ENCODE measurements at regions not wholly inside any gene's neighbourhood (a gene's known extent, or its start where the extent isn't known, plus 50 kb on each side); places are given as distances from the start of the nearest gene placed in this dataset.

GRCh38 chr2:107312240-107312639, 426.3 kb upstream of the ST6GAL2 start:
- Histone ChIP-seq H3K27ac (ENCODE audit: low read depth in 2 of 2, low read length in 2 of 2) (no peak overlapping the region), H3K36me3 (ENCODE audit: control insufficient read depth in 2 of 2, insufficient read depth in 2 of 2, low read length in 2 of 2) (no peaks in the 10 kb centered on the region), H3K4me3 (ENCODE audit: low read length in 2 of 2) (no peak overlapping the region), H3K9me3 (ENCODE audit: control insufficient read depth in 2 of 2, low read length in 2 of 2) (no peaks in the 10 kb centered on the region), H3K4me1 (ENCODE audit: control insufficient read depth in 2 of 2, insufficient read depth in 2 of 2, low read length in 2 of 2) (no peaks in the 10 kb centered on the region), H3K27me3 (ENCODE audit: control insufficient read depth in 2 of 2, insufficient read depth in 2 of 2, low read length in 2 of 2) (no peaks in the 10 kb centered on the region), H3K9ac (ENCODE audit: low read depth in 1 of 2, low read length in 2 of 2) (no peak overlapping the region)

- Histone ChIP-seq H3K4me1 (ENCODE audit: control insufficient read depth in 2 of 2, insufficient read depth in 2 of 2, low read length in 2 of 2) (no peaks in the 10 kb centered on the region), H3K36me3 (ENCODE audit: control insufficient read depth in 2 of 2, insufficient read depth in 2 of 2, low read length in 2 of 2) (no peaks in the 10 kb centered on the region), H3K27ac (ENCODE audit: low read depth in 2 of 2, low read length in 2 of 2) (no peak overlapping the region), H3K9me3 (ENCODE audit: control insufficient read depth in 2 of 2, low read length in 2 of 2) (no peaks in the 10 kb centered on the region), H3K9ac (ENCODE audit: low read depth in 1 of 2, low read length in 2 of 2) (no peak overlapping the region), H3K4me3 (ENCODE audit: low read length in 2 of 2) (no peak overlapping the region), H3K27me3 (ENCODE audit: control insufficient read depth in 2 of 2, insufficient read depth in 2 of 2, low read length in 2 of 2) (no peaks in the 10 kb centered on the region)
Measured at GRCh38 chr2:107313316-107313715, 427.3 kb upstream of the ST6GAL2 start.

GRCh38 chr2:107320881-107321280, 434.9 kb upstream of the ST6GAL2 start:
- H3K4me3 ChIP-seq (ENCODE audit: low read length in 2 of 2), result no peak overlapping the region
- H3K4me1 ChIP-seq (ENCODE audit: control insufficient read depth in 2 of 2, insufficient read depth in 2 of 2, low read length in 2 of 2), result no peaks in the 10 kb centered on the region
- no peaks in the 10 kb centered on the region for H3K27me3 ChIP-seq (ENCODE audit: control insufficient read depth in 2 of 2, insufficient read depth in 2 of 2, low read length in 2 of 2)
- no peaks in the 10 kb centered on the region for H3K9me3 ChIP-seq (ENCODE audit: control insufficient read depth in 2 of 2, low read length in 2 of 2)
- no peak overlapping the region for H3K9ac ChIP-seq (ENCODE audit: low read depth in 1 of 2, low read length in 2 of 2)
- no peaks in the 10 kb centered on the region for H3K36me3 ChIP-seq (ENCODE audit: control insufficient read depth in 2 of 2, insufficient read depth in 2 of 2, low read length in 2 of 2)
- no peak overlapping the region for H3K27ac ChIP-seq (ENCODE audit: low read depth in 2 of 2, low read length in 2 of 2)

- no peaks in the 10 kb centered on the region for H3K36me3 ChIP-seq (ENCODE audit: control insufficient read depth in 2 of 2, insufficient read depth in 2 of 2, low read length in 2 of 2)
- H3K9ac ChIP-seq (ENCODE audit: low read depth in 1 of 2, low read length in 2 of 2), result no peak overlapping the region
- no peaks in the 10 kb centered on the region for H3K27me3 ChIP-seq (ENCODE audit: control insufficient read depth in 2 of 2, insufficient read depth in 2 of 2, low read length in 2 of 2)
- H3K4me1 ChIP-seq (ENCODE audit: control insufficient read depth in 2 of 2, insufficient read depth in 2 of 2, low read length in 2 of 2), result no peaks in the 10 kb centered on the region
- no peak overlapping the region for H3K27ac ChIP-seq (ENCODE audit: low read depth in 2 of 2, low read length in 2 of 2)
- H3K4me3 ChIP-seq (ENCODE audit: low read length in 2 of 2), result no peak overlapping the region
- H3K9me3 ChIP-seq (ENCODE audit: control insufficient read depth in 2 of 2, low read length in 2 of 2), result no peaks in the 10 kb centered on the region
Measured at GRCh38 chr2:107322416-107322815, 436.4 kb upstream of the ST6GAL2 start.

GRCh38 chr2:107323946-107324565, 438.1 kb upstream of the ST6GAL2 start:
- Histone ChIP-seq H3K27ac (ENCODE audit: low read depth in 2 of 2, low read length in 2 of 2) (no peak overlapping the region), H3K4me3 (ENCODE audit: low read length in 2 of 2) (no peak overlapping the region), H3K27me3 (ENCODE audit: control insufficient read depth in 2 of 2, insufficient read depth in 2 of 2, low read length in 2 of 2) (no peaks in the 10 kb centered on the region), H3K9me3 (ENCODE audit: control insufficient read depth in 2 of 2, low read length in 2 of 2) (no peaks in the 10 kb centered on the region), H3K36me3 (ENCODE audit: control insufficient read depth in 2 of 2, insufficient read depth in 2 of 2, low read length in 2 of 2) (no peaks in the 10 kb centered on the region), H3K9ac (ENCODE audit: low read depth in 1 of 2, low read length in 2 of 2) (no peak overlapping the region), H3K4me1 (ENCODE audit: control insufficient read depth in 2 of 2, insufficient read depth in 2 of 2, low read length in 2 of 2) (no peaks in the 10 kb centered on the region)

- Histone ChIP-seq H3K4me3 (ENCODE audit: low read length in 2 of 2) (no peak overlapping the region), H3K27ac (ENCODE audit: low read depth in 2 of 2, low read length in 2 of 2) (no peak overlapping the region), H3K4me1 (ENCODE audit: control insufficient read depth in 2 of 2, insufficient read depth in 2 of 2, low read length in 2 of 2) (no peaks in the 10 kb centered on the region)
Measured at GRCh38 chr2:107325981-107326786, 440.2 kb upstream of the ST6GAL2 start.

GRCh38 chr2:107334306-107334705, 448.3 kb upstream of the ST6GAL2 start:
- Histone ChIP-seq H3K27ac (ENCODE audit: low read depth in 2 of 2, low read length in 2 of 2) (no peak overlapping the region), H3K9me3 (ENCODE audit: control insufficient read depth in 2 of 2, low read length in 2 of 2) (no peaks in the 10 kb centered on the region), H3K36me3 (ENCODE audit: control insufficient read depth in 2 of 2, insufficient read depth in 2 of 2, low read length in 2 of 2) (no peaks in the 10 kb centered on the region), H3K9ac (ENCODE audit: low read depth in 1 of 2, low read length in 2 of 2) (no peak overlapping the region), H3K4me3 (ENCODE audit: low read length in 2 of 2) (no peak overlapping the region), H3K4me1 (ENCODE audit: control insufficient read depth in 2 of 2, insufficient read depth in 2 of 2, low read length in 2 of 2) (no peaks in the 10 kb centered on the region), H3K27me3 (ENCODE audit: control insufficient read depth in 2 of 2, insufficient read depth in 2 of 2, low read length in 2 of 2) (no peaks in the 10 kb centered on the region)

More at GRCh38 chr2:107325981-107326786, 440.2 kb upstream of the ST6GAL2 start:
- H3K36me3 ChIP-seq (ENCODE audit: control insufficient read depth in 2 of 2, insufficient read depth in 2 of 2, low read length in 2 of 2), result no peaks in the 10 kb centered on the region
- no peaks in the 10 kb centered on the region for H3K9me3 ChIP-seq (ENCODE audit: control insufficient read depth in 2 of 2, low read length in 2 of 2)
- no peak overlapping the region for H3K9ac ChIP-seq (ENCODE audit: low read depth in 1 of 2, low read length in 2 of 2)
- H3K27me3 ChIP-seq (ENCODE audit: control insufficient read depth in 2 of 2, insufficient read depth in 2 of 2, low read length in 2 of 2), result no peaks in the 10 kb centered on the region

- Histone ChIP-seq H3K9ac (ENCODE audit: low read depth in 1 of 2, low read length in 2 of 2) (no peak overlapping the region), H3K36me3 (ENCODE audit: control insufficient read depth in 2 of 2, insufficient read depth in 2 of 2, low read length in 2 of 2) (no peaks in the 10 kb centered on the region), H3K27ac (ENCODE audit: low read depth in 2 of 2, low read length in 2 of 2) (no peak overlapping the region), H3K27me3 (ENCODE audit: control insufficient read depth in 2 of 2, insufficient read depth in 2 of 2, low read length in 2 of 2) (no peaks in the 10 kb centered on the region), H3K4me1 (ENCODE audit: control insufficient read depth in 2 of 2, insufficient read depth in 2 of 2, low read length in 2 of 2) (no peaks in the 10 kb centered on the region), H3K4me3 (ENCODE audit: low read length in 2 of 2) (no peak overlapping the region), H3K9me3 (ENCODE audit: control insufficient read depth in 2 of 2, low read length in 2 of 2) (no peaks in the 10 kb centered on the region)
Measured at GRCh38 chr2:107336526-107336925, 450.6 kb upstream of the ST6GAL2 start.

GRCh38 chr2:107337209-107337898, 451.4 kb upstream of the ST6GAL2 start:
- Histone ChIP-seq H3K4me1 (ENCODE audit: control insufficient read depth in 2 of 2, insufficient read depth in 2 of 2, low read length in 2 of 2) (no peaks in the 10 kb centered on the region), H3K27me3 (ENCODE audit: control insufficient read depth in 2 of 2, insufficient read depth in 2 of 2, low read length in 2 of 2) (no peaks in the 10 kb centered on the region), H3K9me3 (ENCODE audit: control insufficient read depth in 2 of 2, low read length in 2 of 2) (no peaks in the 10 kb centered on the region), H3K36me3 (ENCODE audit: control insufficient read depth in 2 of 2, insufficient read depth in 2 of 2, low read length in 2 of 2) (no peaks in the 10 kb centered on the region), H3K27ac (ENCODE audit: low read depth in 2 of 2, low read length in 2 of 2) (no peak overlapping the region), H3K4me3 (ENCODE audit: low read length in 2 of 2) (no peak overlapping the region), H3K9ac (ENCODE audit: low read depth in 1 of 2, low read length in 2 of 2) (no peak overlapping the region)

- no peak overlapping the region for H3K27ac ChIP-seq (ENCODE audit: low read depth in 2 of 2, low read length in 2 of 2)
Measured at GRCh38 chr2:107338059-107338458, 452.1 kb upstream of the ST6GAL2 start.

More at GRCh38 chr2:107338059-107338458, 452.1 kb upstream of the ST6GAL2 start:
- no peaks in the 10 kb centered on the region for H3K36me3 ChIP-seq (ENCODE audit: control insufficient read depth in 2 of 2, insufficient read depth in 2 of 2, low read length in 2 of 2)
- no peak overlapping the region for H3K9ac ChIP-seq (ENCODE audit: low read depth in 1 of 2, low read length in 2 of 2)
- H3K27me3 ChIP-seq (ENCODE audit: control insufficient read depth in 2 of 2, insufficient read depth in 2 of 2, low read length in 2 of 2), result no peaks in the 10 kb centered on the region
- H3K4me1 ChIP-seq (ENCODE audit: control insufficient read depth in 2 of 2, insufficient read depth in 2 of 2, low read length in 2 of 2), result no peaks in the 10 kb centered on the region
- H3K9me3 ChIP-seq (ENCODE audit: control insufficient read depth in 2 of 2, low read length in 2 of 2), result no peaks in the 10 kb centered on the region
- H3K4me3 ChIP-seq (ENCODE audit: low read length in 2 of 2), result no peak overlapping the region

All from mucosa of rectum (tissue), 2 donors.